GM18498 (cell line): ENCODE measurements at regions not wholly inside any gene's neighbourhood (a gene's known extent, or its start where the extent isn't known, plus 50 kb on each side); places are given as distances from the start of the nearest gene placed in this dataset.
"Not testable (repeated sequence)": the region's sequence is repeated elsewhere in the genome, so short reads cannot be mapped to it uniquely, and the experiment has no call there.

Experiments
- ATAC-seq: cut with Tn5 transposase; IDR thresholded peaks from one replicate; pipeline ENCODE4 v1.9.1; 2021; ENCODE audit warnings: mild to moderate bottlenecking, moderate library complexity; ENCODE audit not compliant: unreplicated experiment

GRCh38 chr4:65999518-65999871 lies 329.2 kb upstream of the EPHA5 start:
- no peak for ATAC-seq

GRCh38 chr4:65998807-65999517 lies 328.7 kb upstream of the EPHA5 start:
- ATAC-seq, result not testable (repeated sequence)

GRCh38 chr4:65983061-65983460 lies 312.8 kb upstream of the EPHA5 start:
- no peak for ATAC-seq

- no peak for ATAC-seq
Measured at GRCh38 chr4:65976287-65976686, 306.0 kb upstream of the EPHA5 start.

GRCh38 chr4:65973186-65973585 lies 302.9 kb upstream of the EPHA5 start:
- ATAC-seq, result no peak

GRCh38 chr4:65971686-65972085 lies 301.4 kb upstream of the EPHA5 start:
- no peak for ATAC-seq

- no peak for ATAC-seq
Measured at GRCh38 chr4:65968831-65969558, 298.7 kb upstream of the EPHA5 start.

- no peak for ATAC-seq
Measured at GRCh38 chr4:65960751-65961150, 290.5 kb upstream of the EPHA5 start.

- ATAC-seq, result no peak
Measured at GRCh38 chr4:65954416-65954815, 284.1 kb upstream of the EPHA5 start.

- ATAC-seq, result no peak
Measured at GRCh38 chr4:65951177-65951576, 280.9 kb upstream of the EPHA5 start.

- no peak for ATAC-seq
Measured at GRCh38 chr4:65943076-65943475, 272.8 kb upstream of the EPHA5 start.

- no peak for ATAC-seq
Measured at GRCh38 chr4:65924843-65925242, 254.6 kb upstream of the EPHA5 start.

- no peak for ATAC-seq
Measured at GRCh38 chr4:65923616-65924015, 253.3 kb upstream of the EPHA5 start.

- no peak for ATAC-seq
Measured at GRCh38 chr4:65921180-65921579, 250.9 kb upstream of the EPHA5 start.

GRCh38 chr4:65918872-65919271 lies 248.6 kb upstream of the EPHA5 start:
- ATAC-seq, result no peak

- ATAC-seq, result no peak
Measured at GRCh38 chr4:65918212-65918611, 247.9 kb upstream of the EPHA5 start.

GRCh38 chr4:65917486-65917885 lies 247.2 kb upstream of the EPHA5 start:
- no peak for ATAC-seq

GRCh38 chr4:65911720-65912119 lies 241.4 kb upstream of the EPHA5 start:
- no peak for ATAC-seq

GRCh38 chr4:65893957-65894755 lies 223.9 kb upstream of the EPHA5 start:
- ATAC-seq, result no peak

- ATAC-seq, result no peak
Measured at GRCh38 chr4:65893271-65893670, 223.0 kb upstream of the EPHA5 start.

- no peak for ATAC-seq
Measured at GRCh38 chr4:65880594-65880993, 210.3 kb upstream of the EPHA5 start.
